GM04504 (cell line): ENCODE measurements at regions not wholly inside any gene's neighbourhood (a gene's known extent, or its start where the extent isn't known, plus 50 kb on each side); places are given as distances from the start of the nearest gene placed in this dataset.

Source experiments
- DNase-seq: peaks from one replicate; pipeline ENCODE4 v3.0.0-alpha.2; 2012; ENCODE audit warnings: low read depth

DNA sequence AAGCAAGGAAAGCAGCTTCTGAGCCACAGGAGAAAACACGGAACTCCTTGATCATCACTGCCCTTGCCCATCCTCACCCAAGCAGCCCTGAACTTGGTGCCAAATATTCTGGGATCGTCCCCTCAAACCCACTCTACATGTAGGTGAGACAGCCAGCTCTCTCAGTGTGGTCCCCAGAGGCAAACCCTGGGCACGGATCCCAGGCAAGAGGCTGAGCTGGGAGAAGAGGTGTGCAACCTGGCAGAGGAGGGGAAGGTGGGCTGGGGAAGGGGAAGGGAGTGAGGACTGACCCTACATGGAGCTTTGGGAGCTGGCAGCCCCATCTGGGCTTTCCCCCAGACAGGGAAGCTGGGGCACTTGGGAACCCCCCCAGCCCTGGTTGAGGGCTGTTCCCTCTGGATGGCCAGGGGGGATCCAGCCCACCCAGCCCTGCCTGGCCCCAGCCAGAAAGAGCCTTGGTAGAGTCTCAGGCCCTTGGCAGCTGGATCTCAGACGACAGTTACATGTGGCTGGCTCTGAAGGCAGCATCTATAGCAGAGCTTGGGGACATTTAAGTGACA lies 186.2 kb upstream of the CST7 start:
- no peak for DNase-seq

GRCh38 chr20:24763386-24764026 lies 185.6 kb upstream of the CST7 start:
- no peak for DNase-seq

GRCh38 chr20:24764027-24764793 lies 184.9 kb upstream of the CST7 start:
- no peak for DNase-seq

- DNase-seq, result no peak
Observed at GRCh38 chr20:24764794-24765202, 184.3 kb upstream of the CST7 start.

DNA sequence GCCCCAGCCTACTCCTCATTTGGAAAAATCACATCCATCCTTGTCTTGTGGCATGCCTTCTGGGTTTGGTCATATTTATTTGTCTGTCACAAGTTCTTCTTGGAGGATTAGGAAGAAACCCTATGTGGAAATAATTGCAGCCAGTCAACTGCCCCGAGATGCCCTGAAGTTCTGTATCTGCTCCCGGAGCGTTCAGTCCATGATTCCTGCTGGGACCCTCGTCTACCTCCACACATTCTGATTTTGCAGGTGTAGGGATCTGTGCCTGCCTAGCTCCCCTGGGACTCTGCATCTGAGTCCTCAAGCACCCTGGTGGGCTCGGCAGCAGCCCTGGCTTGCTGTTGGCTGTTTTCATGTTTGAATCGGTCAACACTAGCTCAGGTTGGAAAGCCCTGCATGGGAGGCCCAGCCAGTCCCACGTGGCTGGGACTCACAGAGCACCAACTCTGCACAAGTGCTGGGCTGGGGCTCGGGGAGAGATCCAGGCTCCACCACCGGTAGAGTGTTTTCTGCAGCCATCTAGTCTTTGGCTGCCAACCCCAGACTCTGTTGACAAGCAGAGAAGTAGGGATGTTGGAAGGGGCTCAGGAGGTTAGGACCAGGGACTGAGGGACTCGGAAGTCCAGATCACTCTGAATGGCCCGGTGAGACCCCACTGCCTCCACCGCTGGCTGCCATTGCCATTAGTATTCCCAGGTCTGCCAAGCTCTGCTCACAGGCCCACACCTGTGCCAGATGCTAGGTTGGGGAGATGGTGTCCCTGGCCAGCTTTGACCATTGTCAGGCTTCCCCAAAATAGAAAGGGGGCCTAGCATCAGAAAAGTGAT lies 183.5 kb upstream of the CST7 start:
- no peak for DNase-seq

- DNase-seq, result no peak
Observed at GRCh38 chr20:24766143-24766527, 182.9 kb upstream of the CST7 start.

DNA sequence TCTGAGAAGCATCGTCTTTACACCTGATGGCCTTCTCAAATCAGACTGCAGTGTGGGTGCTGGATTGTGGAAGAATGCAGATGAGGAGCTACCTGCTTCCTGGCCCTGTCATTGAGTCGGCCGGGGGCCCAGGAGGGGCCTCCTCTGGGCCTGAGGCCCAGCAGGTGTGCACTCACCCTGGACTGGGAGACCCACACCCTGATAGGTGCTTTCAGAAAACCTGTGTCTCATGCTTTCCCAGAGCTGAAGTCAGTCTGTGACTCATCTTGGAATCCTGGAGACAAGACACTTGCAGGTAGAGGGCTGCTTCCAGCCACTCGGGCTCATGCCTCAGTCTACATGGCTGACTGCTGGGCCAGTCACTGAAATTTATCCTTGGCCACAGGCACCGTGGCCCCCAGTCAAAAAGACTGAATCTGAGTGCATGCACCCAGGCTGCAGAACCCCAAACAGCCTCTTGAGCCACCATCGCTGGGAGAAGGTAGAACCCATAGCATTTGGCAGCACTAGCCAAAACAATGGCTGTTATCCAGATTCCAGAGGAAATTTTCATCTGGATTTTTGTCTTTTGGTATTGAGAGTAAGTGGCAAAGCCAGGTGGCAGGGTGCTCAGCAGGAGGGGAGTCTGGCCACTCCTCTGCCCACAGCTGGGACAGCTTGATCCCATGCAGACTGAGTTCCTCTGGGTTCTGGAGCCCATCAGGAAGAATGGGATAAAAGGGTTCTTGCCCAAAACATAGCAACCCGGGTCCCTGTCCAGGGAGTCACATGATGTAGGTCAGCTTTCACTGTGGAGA lies 182.0 kb upstream of the CST7 start:
- no peak for DNase-seq

- no peak for DNase-seq
Observed at GRCh38 chr20:24767623-24768100, 181.4 kb upstream of the CST7 start.

GRCh38 chr20:24768201-24768636 lies 180.8 kb upstream of the CST7 start:
- DNase-seq, result no peak

DNA sequence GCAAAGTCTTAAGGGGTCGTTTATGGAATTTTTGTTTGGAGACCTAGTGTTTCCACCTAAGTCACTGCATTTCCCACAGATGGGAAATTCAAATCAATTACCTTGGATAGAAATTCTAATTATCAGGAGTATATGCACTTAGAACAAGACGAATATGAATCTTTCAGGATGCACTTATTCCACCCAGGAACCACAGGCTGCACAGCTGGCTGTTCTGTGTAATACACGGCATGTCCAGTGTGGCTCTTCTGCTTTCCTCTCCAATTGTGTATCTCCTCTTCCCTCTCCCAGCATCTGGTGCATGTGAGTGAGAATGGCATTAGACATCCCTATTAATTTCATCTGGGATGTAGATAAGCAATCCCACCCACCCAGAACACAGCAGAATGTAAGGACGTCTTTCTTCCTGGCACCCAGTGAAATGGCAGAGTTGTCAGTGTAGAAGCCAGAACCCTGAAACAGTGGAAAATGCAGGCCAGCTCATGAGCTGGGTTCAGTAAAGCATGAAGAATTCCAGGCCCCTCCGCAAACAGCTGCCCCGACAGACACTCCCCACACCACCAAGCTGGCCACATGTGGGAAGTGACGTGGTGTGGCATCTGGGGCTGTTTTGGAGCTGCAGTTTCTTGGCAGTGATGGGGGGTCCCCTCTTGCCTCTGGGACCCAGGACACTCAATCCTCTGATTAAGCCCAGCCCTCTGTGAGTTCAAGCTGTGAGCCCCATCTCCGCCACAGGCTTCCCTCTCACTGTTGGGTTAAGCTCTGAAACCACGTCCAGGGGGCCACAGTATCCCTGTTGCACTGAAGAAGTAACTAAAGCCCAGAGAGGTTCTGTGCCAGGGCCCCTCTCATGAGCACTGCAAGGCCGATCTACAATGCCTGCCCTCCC lies 180.1 kb upstream of the CST7 start:
- DNase-seq, result no peak

GRCh38 chr20:24769878-24770627 lies 179.0 kb upstream of the CST7 start:
- no peak for DNase-seq

DNA sequence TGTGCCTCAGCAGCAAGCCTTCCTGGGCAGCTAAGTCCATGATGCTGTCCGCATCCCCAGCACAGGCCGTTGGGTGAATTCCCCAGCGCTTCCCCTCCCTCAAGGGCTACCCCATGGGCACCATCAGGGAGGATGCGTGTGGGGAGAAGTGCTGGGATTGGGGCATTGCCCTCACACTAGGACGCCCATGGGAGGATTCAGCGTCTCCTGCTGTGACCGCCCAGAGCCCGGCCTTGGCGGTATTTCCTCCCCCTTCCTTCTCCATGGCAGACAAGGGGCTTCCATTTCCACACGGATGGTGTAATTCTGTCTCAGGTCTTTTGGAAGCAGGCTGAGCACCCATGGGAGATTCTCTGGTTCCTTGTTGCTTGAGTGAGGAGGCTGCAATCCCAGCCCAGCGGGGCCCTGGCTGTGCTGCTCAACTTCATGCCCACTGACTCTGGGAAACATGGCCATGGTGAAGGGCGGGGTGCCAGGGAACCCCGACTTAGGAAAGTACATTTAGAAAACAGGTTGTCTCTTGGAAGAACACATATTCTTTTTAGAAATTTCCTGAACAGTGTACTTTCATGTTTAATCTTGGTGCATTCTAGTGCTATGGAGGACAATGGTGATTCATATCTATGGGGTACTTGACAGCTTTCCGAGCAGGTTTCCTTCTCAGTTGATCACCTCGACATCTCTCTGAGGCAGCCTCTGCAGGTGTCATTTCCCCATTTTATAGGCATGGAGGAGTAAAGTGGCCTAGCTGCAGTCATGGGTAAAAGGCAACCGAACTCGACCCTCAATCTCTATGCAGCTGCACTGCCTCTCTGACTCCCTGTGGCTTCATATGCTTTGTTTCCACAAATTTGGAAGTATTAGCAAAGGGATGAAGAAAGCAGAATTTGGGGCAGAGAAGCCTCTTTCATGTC lies 178.2 kb upstream of the CST7 start:
- no peak for DNase-seq

DNA sequence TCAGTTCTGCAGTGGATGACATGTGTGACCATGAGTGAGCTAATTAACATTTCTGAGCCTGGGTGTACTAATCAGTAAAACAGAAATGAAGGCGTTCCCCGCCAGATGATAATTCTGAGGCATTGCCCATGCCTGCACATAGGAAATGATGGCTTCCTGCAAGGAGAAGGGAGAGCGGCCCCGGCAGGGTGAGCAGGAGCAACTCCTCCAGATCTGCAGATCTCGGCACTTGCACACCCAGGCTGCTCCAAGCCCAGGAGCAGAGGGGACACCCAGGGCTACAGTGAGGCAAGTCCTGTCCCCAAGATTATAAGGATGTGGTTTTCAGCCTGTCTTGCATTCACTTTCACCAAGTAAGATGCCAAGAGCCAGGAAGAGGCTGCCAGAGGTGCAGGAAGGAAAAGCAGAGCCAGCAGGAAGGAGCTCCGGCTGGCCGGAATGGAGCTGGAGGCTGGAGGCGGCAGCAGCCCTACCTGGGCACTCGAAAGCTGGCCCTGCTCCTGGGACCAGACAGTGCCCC lies 177.5 kb upstream of the CST7 start:
- DNase-seq, result no peak

DNA sequence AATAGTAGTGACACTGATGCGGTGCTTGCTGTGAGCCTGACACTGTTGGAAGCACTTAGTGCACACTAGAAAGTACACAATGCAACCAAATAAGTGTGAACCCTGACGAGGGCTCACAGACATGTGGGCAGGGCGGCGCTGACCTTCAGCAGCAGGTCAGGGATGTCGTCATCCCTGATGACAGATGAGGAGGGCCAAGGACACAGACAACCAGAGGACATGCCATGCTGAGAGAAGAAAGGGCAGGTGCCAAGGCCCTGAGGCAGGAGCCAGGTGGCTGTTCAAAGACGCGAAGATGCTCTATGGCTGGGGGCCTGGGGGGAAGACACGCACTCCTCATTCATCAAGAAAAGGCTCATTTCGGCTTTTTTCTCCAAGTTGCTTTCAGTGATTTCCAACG lies 176.4 kb upstream of the CST7 start:
- DNase-seq, result no peak

- no peak for DNase-seq
Observed at GRCh38 chr20:24773168-24773567, 175.9 kb upstream of the CST7 start.

DNA sequence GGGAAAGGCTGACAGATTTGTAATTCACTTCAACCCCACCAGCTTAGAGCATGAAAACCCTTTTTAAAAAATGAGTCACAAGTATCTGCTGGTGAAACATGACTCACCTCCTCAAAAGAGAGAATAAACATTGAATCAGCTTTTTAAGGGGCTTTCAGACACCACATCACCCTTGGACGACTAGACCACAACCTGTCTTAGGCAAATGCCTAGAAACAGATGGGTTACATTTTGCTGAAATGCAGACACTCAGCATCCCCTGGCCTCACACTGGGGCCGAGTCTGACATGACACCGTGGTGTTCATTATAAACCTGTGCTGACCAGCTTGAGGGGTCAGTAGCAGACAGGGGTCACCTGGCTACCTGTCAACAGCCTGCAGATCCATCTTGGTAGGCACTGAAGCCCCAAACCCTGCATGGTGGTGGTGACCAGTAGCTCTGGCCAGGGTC lies 175.3 kb upstream of the CST7 start:
- peak; percentile 31 for DNase-seq

DNA sequence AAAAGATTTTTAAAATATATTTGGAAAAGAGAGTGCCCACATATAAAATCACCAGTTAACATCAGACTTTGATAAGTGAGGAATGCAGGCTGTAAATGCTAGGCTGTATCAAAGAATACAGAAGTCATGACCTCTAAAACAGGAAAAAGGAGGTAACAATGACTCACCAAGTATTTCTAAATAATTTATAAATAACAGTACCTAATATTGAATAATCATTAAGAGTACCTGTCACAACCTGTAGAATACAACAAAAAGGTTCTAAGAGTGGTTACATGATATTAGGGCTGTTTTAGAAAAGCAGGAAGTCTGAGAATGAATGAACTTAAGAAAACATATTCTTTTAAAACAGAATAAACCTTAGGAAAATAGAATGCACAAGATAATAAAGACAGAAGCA lies 173.1 kb upstream of the CST7 start:
- DNase-seq, result no peak

GRCh38 chr20:24776755-24777271 lies 172.3 kb upstream of the CST7 start:
- no peak for DNase-seq
